AG04450 (cell line): ENCODE measurements at regions not wholly inside any gene's neighbourhood (a gene's known extent, or its start where the extent isn't known, plus 50 kb on each side); places are given as distances from the start of the nearest gene placed in this dataset.

Experiments
- CTCF ChIA-PET: fragments of 300-600, 350-600 bp; formaldehyde crosslinking; extraction: SDS; loops from one replicate; lab custom pipeline; 2022; ENCODE audit warnings: antibody characterized with exemption, inconsistent platforms; lab: Charles Lee
- POLR2A ChIA-PET: fragments of 350-600 bp; formaldehyde crosslinking; extraction: SDS; loops from one replicate; lab custom pipeline; 2021; ENCODE audit warnings: antibody characterized with exemption, inconsistent platforms; lab: Yijun Ruan, JAX
- DNase-seq: peaks from one replicate; pipeline ENCODE4 v3.0.0-alpha.2; 2011; ENCODE audit warnings: low read depth, low spot score
- H3K27ac ChIP-seq: one replicate; pipeline ENCODE4 v1.5.1; 2012; ENCODE audit warnings: low read depth, low read length, control low read depth
- H3K27me3 ChIP-seq: one replicate; pipeline ENCODE4 v1.6.0; 2012; ENCODE audit warnings: low read length; ENCODE audit not compliant: control insufficient read depth, insufficient read depth
- H3K4me3 ChIP-seq: 2 replicates; pipeline ENCODE4 v1.5.1; 2011; ENCODE audit warnings: mild to moderate bottlenecking, low read depth, low read length, control low read depth
- H3K9me3 ChIP-seq: 2 replicates; pipeline ENCODE4 v1.5.1; 2012; ENCODE audit warnings: low read length; ENCODE audit not compliant: control insufficient read depth, insufficient read depth
- TF ChIP-seq, protein P1 (sequence below): IDR thresholded peaks from 2 replicates; pipeline ENCODE4 v1.5.1; 2011; ENCODE audit warnings: low read depth, low read length, control low read depth, inconsistent platforms

DNA sequence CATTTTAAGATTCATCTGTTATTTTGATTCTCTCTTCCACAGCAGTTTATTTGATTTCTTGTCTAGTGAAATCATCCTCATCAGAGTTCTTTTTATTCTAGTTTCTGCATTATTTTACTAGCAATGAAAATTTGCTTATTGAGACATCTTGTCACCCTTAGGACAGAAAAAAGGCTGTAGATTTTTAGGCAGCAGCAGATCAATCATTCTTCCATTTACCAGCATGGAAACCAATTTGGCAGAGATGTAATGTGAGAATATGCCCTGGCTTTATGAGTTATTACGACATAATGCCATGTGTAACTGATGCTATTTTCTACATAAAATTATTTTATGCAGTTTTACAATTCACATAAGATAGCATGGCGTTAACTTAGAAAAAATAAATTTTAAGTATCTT, 688.6 kb upstream of the SLC10A2 start:
- TF ChIP-seq, protein P1, sequence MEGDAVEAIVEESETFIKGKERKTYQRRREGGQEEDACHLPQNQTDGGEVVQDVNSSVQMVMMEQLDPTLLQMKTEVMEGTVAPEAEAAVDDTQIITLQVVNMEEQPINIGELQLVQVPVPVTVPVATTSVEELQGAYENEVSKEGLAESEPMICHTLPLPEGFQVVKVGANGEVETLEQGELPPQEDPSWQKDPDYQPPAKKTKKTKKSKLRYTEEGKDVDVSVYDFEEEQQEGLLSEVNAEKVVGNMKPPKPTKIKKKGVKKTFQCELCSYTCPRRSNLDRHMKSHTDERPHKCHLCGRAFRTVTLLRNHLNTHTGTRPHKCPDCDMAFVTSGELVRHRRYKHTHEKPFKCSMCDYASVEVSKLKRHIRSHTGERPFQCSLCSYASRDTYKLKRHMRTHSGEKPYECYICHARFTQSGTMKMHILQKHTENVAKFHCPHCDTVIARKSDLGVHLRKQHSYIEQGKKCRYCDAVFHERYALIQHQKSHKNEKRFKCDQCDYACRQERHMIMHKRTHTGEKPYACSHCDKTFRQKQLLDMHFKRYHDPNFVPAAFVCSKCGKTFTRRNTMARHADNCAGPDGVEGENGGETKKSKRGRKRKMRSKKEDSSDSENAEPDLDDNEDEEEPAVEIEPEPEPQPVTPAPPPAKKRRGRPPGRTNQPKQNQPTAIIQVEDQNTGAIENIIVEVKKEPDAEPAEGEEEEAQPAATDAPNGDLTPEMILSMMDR = no peak

DNA sequence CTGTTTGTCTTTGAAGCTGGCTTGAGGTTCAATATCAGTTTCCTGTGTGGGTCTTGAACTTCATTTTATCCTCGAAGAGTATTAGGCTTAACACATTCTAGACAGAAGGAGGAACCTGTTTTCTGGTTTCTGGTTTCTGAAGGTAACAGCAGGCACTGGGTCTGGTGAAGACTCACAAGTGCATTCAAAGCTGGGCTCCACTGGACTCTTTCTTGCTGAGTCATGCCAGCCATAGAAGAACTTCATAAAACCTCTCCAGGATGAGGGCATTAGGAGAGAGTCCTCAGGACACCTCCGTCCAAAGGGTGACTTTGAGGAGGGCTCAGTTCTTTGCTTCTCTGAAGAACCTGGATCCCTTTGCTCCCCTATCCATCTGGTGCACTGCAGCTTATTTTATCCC, 668.6 kb upstream of the SLC10A2 start:
- ChIA-PET CTCF (no interaction called here), POLR2A (no interaction called here)
- H3K9me3 ChIP-seq = peaks cover 19% of the 10 kb centered on the region
- H3K27me3 ChIP-seq = no peaks in the 10 kb centered on the region
- H3K27ac ChIP-seq = no peak overlapping the region
- TF ChIP-seq, protein P1 = no peak
- no peak for DNase-seq
- H3K4me3 ChIP-seq = no peak overlapping the region

More for the DNA sequence above, 688.6 kb upstream of the SLC10A2 start:
- ChIA-PET CTCF (no interaction called here), POLR2A (no interaction called here)
- DNase-seq = no peak
- Histone ChIP-seq H3K27me3 (no peaks in the 10 kb centered on the region), H3K9me3 (peaks cover 2% of the 10 kb centered on the region; the same call in 1 of the 2 replicates), H3K27ac (no peak overlapping the region), H3K4me3 (no peak overlapping the region)

DNA sequence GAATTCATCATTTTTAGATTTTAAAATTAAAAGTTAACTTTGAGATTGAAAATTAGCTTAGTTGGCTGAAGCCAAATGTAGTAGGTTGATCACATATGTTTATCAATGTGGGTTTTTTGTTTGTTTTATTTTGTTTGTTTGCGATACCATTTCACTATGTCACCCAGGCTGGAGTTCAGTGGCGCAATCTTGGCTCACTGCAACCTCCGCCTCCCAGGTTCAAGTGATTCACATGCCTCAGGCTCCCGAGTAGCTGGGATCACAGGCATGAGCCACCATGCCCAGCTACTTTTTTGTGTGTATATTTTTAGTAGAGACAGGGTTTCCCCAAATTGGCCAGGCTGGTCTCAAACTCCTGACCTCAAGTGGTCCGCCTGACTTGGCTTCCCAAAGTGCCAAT, 665.7 kb upstream of the SLC10A2 start:
- DNase-seq = no peak
- no peak overlapping the region for H3K4me3 ChIP-seq
- CTCF ChIA-PET = no interaction called here
- POLR2A ChIA-PET = no interaction called here
- TF ChIP-seq, protein P1 = no peak
- no peak overlapping the region for H3K27ac ChIP-seq
- H3K9me3 ChIP-seq = peaks cover 26% of the 10 kb centered on the region
- no peaks in the 10 kb centered on the region for H3K27me3 ChIP-seq

DNA sequence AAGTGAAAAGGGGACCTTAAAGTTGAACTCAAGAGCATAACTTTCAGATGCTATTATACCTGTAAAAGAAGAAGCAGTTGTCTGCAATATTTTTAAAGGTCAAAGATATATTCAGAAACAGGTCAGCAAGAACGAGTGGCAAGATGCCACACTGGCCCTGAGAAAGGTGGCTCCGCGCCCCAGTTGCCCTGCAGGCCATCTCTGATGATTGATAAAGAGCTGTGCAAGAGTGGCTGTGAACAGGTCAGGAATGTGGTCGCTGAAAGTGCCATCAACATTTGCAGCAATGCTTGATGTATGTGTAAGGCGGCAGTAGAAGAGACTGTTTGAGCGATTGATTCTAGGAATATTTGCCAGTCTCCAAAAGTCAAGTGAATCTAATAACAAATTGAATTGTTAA, 664.2 kb upstream of the SLC10A2 start:
- POLR2A ChIA-PET = no interaction called here
- Histone ChIP-seq H3K27me3 (no peaks in the 10 kb centered on the region), H3K27ac (no peak overlapping the region), H3K4me3 (no peak overlapping the region), H3K9me3 (peaks cover 19% of the 10 kb centered on the region)
- TF ChIP-seq, protein P1 = no peak
- CTCF ChIA-PET = no interaction called here
- no peak for DNase-seq

DNA sequence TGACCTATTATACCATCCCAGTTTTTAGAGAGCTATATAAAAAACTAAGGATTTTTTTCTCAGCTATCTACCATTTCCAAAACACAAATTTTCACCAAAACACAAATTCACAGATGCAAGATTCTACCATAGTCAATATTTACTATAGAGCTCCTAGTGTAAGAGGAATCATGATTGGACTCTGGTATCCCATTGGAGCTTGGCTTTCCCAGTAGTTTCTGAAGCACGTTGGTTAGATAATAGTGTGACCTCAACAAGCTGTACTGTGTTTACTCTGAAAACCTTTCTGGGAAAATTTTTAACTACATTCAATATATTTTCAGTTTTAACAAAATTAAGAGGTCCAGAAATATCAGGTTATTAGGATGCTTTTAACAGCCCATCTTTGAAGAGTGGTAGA, 660.6 kb upstream of the SLC10A2 start:
- Histone ChIP-seq H3K27me3 (no peaks in the 10 kb centered on the region), H3K9me3 (peaks cover 13% of the 10 kb centered on the region), H3K4me3 (no peak overlapping the region), H3K27ac (no peak overlapping the region)
- POLR2A ChIA-PET = no interaction called here
- TF ChIP-seq, protein P1 = no peak
- no peak for DNase-seq
- CTCF ChIA-PET = no interaction called here
